DND-41 (cell line): ENCODE measurements at regions not wholly inside any gene's neighbourhood (a gene's known extent, or its start where the extent isn't known, plus 50 kb on each side); places are given as distances from the start of the nearest gene placed in this dataset.

Experiments used
- ATAC-seq: fragments of 200-7000 bp; cut with Tn5 transposase; 3 replicates; pipeline ENCODE4 v1.9.1; 2021; ENCODE audit warnings: low read depth; ENCODE audit not compliant: insufficient read depth
- DNase-seq: peaks from one replicate; pipeline ENCODE4 v3.0.0-alpha.2; 2020
- H2AFZ ChIP-seq: 2 replicates; pipeline ENCODE4 v1.6.0; 2012; ENCODE audit warnings: low read depth, low read length
- H3K27ac ChIP-seq: 2 replicates; pipeline ENCODE4 v1.5.1; 2012; ENCODE audit warnings: low read length, inconsistent platforms
- H3K27me3 ChIP-seq: fragments of 200-600 bp; sonication (generic); 2 replicates; pipeline ENCODE4 v1.6.0; 2012; ENCODE audit warnings: low read length, mild to moderate bottlenecking, inconsistent platforms; ENCODE audit not compliant: insufficient read depth, poor library complexity
- H3K36me3 ChIP-seq: 2 replicates; pipeline ENCODE4 v1.5.1; 2012; ENCODE audit warnings: low read length, inconsistent platforms; ENCODE audit not compliant: insufficient read depth
- H3K4me1 ChIP-seq: 2 replicates; pipeline ENCODE4 v1.5.1; 2012; ENCODE audit warnings: mild to moderate bottlenecking, low read length; ENCODE audit not compliant: insufficient read depth
- H3K4me2 ChIP-seq: 2 replicates; pipeline ENCODE4 v1.6.0; 2012; ENCODE audit warnings: mild to moderate bottlenecking, moderate library complexity, low read length, inconsistent platforms; ENCODE audit not compliant: insufficient read depth
- H3K4me3 ChIP-seq, 2 experiments: fragments of 200-600 bp in 1 of 2; shearing (Covaris generic) in 1 of 2; 2 replicates each; pipeline ENCODE4 v1.5.1; 2012 to 2016; ENCODE audit warnings: inconsistent platforms in 2 of 2, low read length in 2 of 2, mild to moderate bottlenecking in 2 of 2, low read depth in 1 of 2, moderate library complexity in 1 of 2
- H3K79me2 ChIP-seq: 2 replicates; pipeline ENCODE4 v1.6.0; 2012; ENCODE audit warnings: low read length, inconsistent platforms; ENCODE audit not compliant: insufficient read depth
- H3K9ac ChIP-seq: 2 replicates; pipeline ENCODE4 v1.6.0; 2012; ENCODE audit warnings: low read depth, mild to moderate bottlenecking, inconsistent platforms, low read length, moderate library complexity
- H3K9me3 ChIP-seq: 2 replicates; pipeline ENCODE4 v1.5.1; 2012; ENCODE audit warnings: low read length, moderate library complexity, mild to moderate bottlenecking, inconsistent platforms; ENCODE audit not compliant: insufficient read depth, severe bottlenecking
- H4K20me1 ChIP-seq: 2 replicates; pipeline ENCODE4 v1.6.0; 2012; ENCODE audit warnings: low read length; ENCODE audit not compliant: insufficient read depth
- CTCF ChIP-seq: IDR thresholded peaks from 2 replicates; pipeline ENCODE4 v1.5.1; 2012; ENCODE audit warnings: borderline replicate concordance, low read length, moderate library complexity, mild to moderate bottlenecking; ENCODE audit not compliant: poor library complexity, severe bottlenecking; ENCODE audit errors: extremely low read depth
- EZH2 ChIP-seq: IDR thresholded peaks from 3 replicates; pipeline ENCODE4 v1.6.1; 2012; ENCODE audit warnings: borderline replicate concordance, low read depth, mild to moderate bottlenecking, moderate library complexity, low read length, inconsistent platforms; ENCODE audit not compliant: severe bottlenecking

GRCh38 chr7:94174956-94175355 lies 170.8 kb upstream of the BET1 start:
- ATAC-seq, result no peak
- H3K36me3 ChIP-seq, result no peaks in the 10 kb centered on the region
- TF ChIP-seq EZH2, result no peak
- TF ChIP-seq CTCF, result no peak

GRCh38 chr7:94176694-94177200 lies 172.6 kb upstream of the BET1 start:
- H3K4me2 ChIP-seq, result no peak overlapping the region
- H3K79me2 ChIP-seq, result no peaks in the 10 kb centered on the region
- H3K4me1 ChIP-seq, result no peaks in the 10 kb centered on the region
- peaks cover 4% of the 10 kb centered on the region for H3K27me3 ChIP-seq
- ATAC-seq (no peak), DNase-seq (no peak)
- H3K36me3 ChIP-seq, result no peaks in the 10 kb centered on the region
- H2AFZ ChIP-seq, result no peak overlapping the region
- no peak overlapping the region for H3K4me3 ChIP-seq
- H3K9ac ChIP-seq, result no peak overlapping the region
- H3K27ac ChIP-seq, result no peak overlapping the region
- no peaks in the 10 kb centered on the region for H3K9me3 ChIP-seq
- no peaks in the 10 kb centered on the region for H4K20me1 ChIP-seq
- TF ChIP-seq CTCF (no peak), EZH2 (no peak)

More at GRCh38 chr7:94174956-94175355, 170.8 kb upstream of the BET1 start:
- H3K9ac ChIP-seq, result no peak overlapping the region
- no peak overlapping the region for H3K4me3 ChIP-seq
- H4K20me1 ChIP-seq, result no peaks in the 10 kb centered on the region
- no peaks in the 10 kb centered on the region for H3K4me1 ChIP-seq
- H3K79me2 ChIP-seq, result no peaks in the 10 kb centered on the region
- H3K27ac ChIP-seq, result no peak overlapping the region
- no peak overlapping the region for H2AFZ ChIP-seq
- H3K27me3 ChIP-seq, result peaks cover 4% of the 10 kb centered on the region
- no peak overlapping the region for H3K4me2 ChIP-seq
- no peaks in the 10 kb centered on the region for H3K9me3 ChIP-seq
- no peak for DNase-seq

GRCh38 chr7:94177441-94177840 lies 173.3 kb upstream of the BET1 start:
- no peaks in the 10 kb centered on the region for H3K9me3 ChIP-seq
- H3K9ac ChIP-seq, result no peak overlapping the region
- H3K27me3 ChIP-seq, result peaks cover 4% of the 10 kb centered on the region
- no peak overlapping the region for H3K27ac ChIP-seq
- H3K4me1 ChIP-seq, result no peaks in the 10 kb centered on the region
- TF ChIP-seq EZH2, result no peak
- TF ChIP-seq CTCF, result no peak
- no peak for DNase-seq
- ATAC-seq, result no peak
- H2AFZ ChIP-seq, result no peak overlapping the region
- H3K4me3 ChIP-seq, result no peak overlapping the region
- H3K79me2 ChIP-seq, result no peaks in the 10 kb centered on the region
- no peak overlapping the region for H3K4me2 ChIP-seq
- no peaks in the 10 kb centered on the region for H4K20me1 ChIP-seq
- H3K36me3 ChIP-seq, result no peaks in the 10 kb centered on the region

- H4K20me1 ChIP-seq, result no peaks in the 10 kb centered on the region
- H3K4me3 ChIP-seq, result no peak overlapping the region
- H3K36me3 ChIP-seq, result no peaks in the 10 kb centered on the region
- H2AFZ ChIP-seq, result no peak overlapping the region
- H3K4me2 ChIP-seq, result no peak overlapping the region
- TF ChIP-seq CTCF (no peak), EZH2 (no peak)
- no peaks in the 10 kb centered on the region for H3K79me2 ChIP-seq
- no peaks in the 10 kb centered on the region for H3K9me3 ChIP-seq
- ATAC-seq (no peak), DNase-seq (no peak)
- H3K9ac ChIP-seq, result no peak overlapping the region
- no peak overlapping the region for H3K27ac ChIP-seq
- H3K27me3 ChIP-seq, result peaks cover 4% of the 10 kb centered on the region
- no peaks in the 10 kb centered on the region for H3K4me1 ChIP-seq
Measured at GRCh38 chr7:94178230-94178629, 174.1 kb upstream of the BET1 start.
